Non-pigmented ciliary epithelial cell (primary cell): ENCODE measurements at regions not wholly inside any gene's neighbourhood (a gene's known extent, or its start where the extent isn't known, plus 50 kb on each side); places are given as distances from the start of the nearest gene placed in this dataset.

Experiments used
- DNase-seq: peaks from one replicate; pipeline ENCODE4 v3.0.0-alpha.2; 2010; ENCODE audit warnings: low read depth

- DNase-seq: no peak
These were observed 448.7 kb upstream of the NETO1 start for GRCh38 chr18:73316513-73316912.

- DNase-seq: no peak
These were observed 447.6 kb upstream of the NETO1 start for GRCh38 chr18:73315381-73315780.

GRCh38 chr18:73313476-73313875 is 445.7 kb upstream of the NETO1 start:
- no peak for DNase-seq

GRCh38 chr18:73296686-73297085 is 428.9 kb upstream of the NETO1 start:
- DNase-seq: no peak

- no peak for DNase-seq
These were observed 424.4 kb upstream of the NETO1 start for GRCh38 chr18:73292156-73292555.

GRCh38 chr18:73288813-73289212 is 421.0 kb upstream of the NETO1 start:
- DNase-seq: no peak

GRCh38 chr18:73286584-73286983 is 418.8 kb upstream of the NETO1 start:
- no peak for DNase-seq

GRCh38 chr18:73283788-73284187 is 416.0 kb upstream of the NETO1 start:
- peak; percentile 40 for DNase-seq

- no peak for DNase-seq
These were observed 415.2 kb upstream of the NETO1 start for GRCh38 chr18:73283032-73283431.

- DNase-seq: no peak
These were observed 411.7 kb upstream of the NETO1 start for GRCh38 chr18:73279498-73279897.

- DNase-seq: no peak
These were observed 407.2 kb upstream of the NETO1 start for GRCh38 chr18:73274812-73275621.

- no peak for DNase-seq
These were observed 403.3 kb upstream of the NETO1 start for GRCh38 chr18:73270920-73271634.

- DNase-seq: no peak
These were observed 396.8 kb upstream of the NETO1 start for GRCh38 chr18:73264562-73264921.

- DNase-seq: no peak
These were observed 394.1 kb upstream of the NETO1 start for GRCh38 chr18:73261923-73262322.

- no peak for DNase-seq
These were observed 393.5 kb upstream of the NETO1 start for GRCh38 chr18:73261243-73261642.

GRCh38 chr18:73258375-73259087 is 390.7 kb upstream of the NETO1 start:
- no peak for DNase-seq

GRCh38 chr18:73254564-73254963 is 386.8 kb upstream of the NETO1 start:
- DNase-seq: no peak

GRCh38 chr18:73249030-73249429 is 381.2 kb upstream of the NETO1 start:
- DNase-seq: no peak

GRCh38 chr18:73246763-73247162 is 379.0 kb upstream of the NETO1 start:
- no peak for DNase-seq

GRCh38 chr18:73245345-73245744 is 377.6 kb upstream of the NETO1 start:
- DNase-seq: no peak

GRCh38 chr18:73244401-73244800 is 376.6 kb upstream of the NETO1 start:
- DNase-seq: no peak

- DNase-seq: no peak
These were observed 373.1 kb upstream of the NETO1 start for GRCh38 chr18:73240899-73241298.

GRCh38 chr18:73235921-73236320 is 368.1 kb upstream of the NETO1 start:
- DNase-seq: no peak
